Effector memory CD8-positive, alpha-beta T cell (primary cell): ENCODE measurements at regions not wholly inside any gene's neighbourhood (a gene's known extent, or its start where the extent isn't known, plus 50 kb on each side); places are given as distances from the start of the nearest gene placed in this dataset.

ENCODE experiments used
- ATAC-seq: fragments of 150-1000 bp; cut with Tn5 transposase; replicated peaks from 2 replicates; pipeline ENCODE4 v1.10.0; 2021; ENCODE audit warnings: mild to moderate bottlenecking, moderate library complexity
- DNase-seq, 3 experiments: peaks; one replicate each; pipeline ENCODE4 v3.0.0; 2021
- H3K27ac Mint-ChIP-seq, 2 donors: one replicate each; pipeline ENCODE4 v1.8.0; 2022; ENCODE audit warnings: mild to moderate bottlenecking in 2 of 2, mixed read lengths in 2 of 2, moderate library complexity in 2 of 2
- H3K27me3 Mint-ChIP-seq, 2 donors: one replicate each; pipeline ENCODE4 v1.8.0; 2022; ENCODE audit warnings: mixed read lengths in 2 of 2
- H3K36me3 Mint-ChIP-seq: one replicate; pipeline ENCODE4 v1.8.0; 2022; ENCODE audit warnings: mild to moderate bottlenecking, moderate library complexity, mixed read lengths; ENCODE audit not compliant: insufficient read depth
- H3K4me1 Mint-ChIP-seq, 2 donors: one replicate each; pipeline ENCODE4 v1.8.0; 2022; ENCODE audit warnings: low read depth in 2 of 2, mixed read lengths in 2 of 2
- H3K4me3 Mint-ChIP-seq, 2 donors: one replicate each; pipeline ENCODE4 v1.8.0; 2022; ENCODE audit warnings: mild to moderate bottlenecking in 2 of 2, mixed read lengths in 2 of 2, moderate library complexity in 2 of 2
- H3K9me3 Mint-ChIP-seq, 2 donors: one replicate each; pipeline ENCODE4 v1.8.0; 2022; ENCODE audit warnings: mixed read lengths in 2 of 2

DNA sequence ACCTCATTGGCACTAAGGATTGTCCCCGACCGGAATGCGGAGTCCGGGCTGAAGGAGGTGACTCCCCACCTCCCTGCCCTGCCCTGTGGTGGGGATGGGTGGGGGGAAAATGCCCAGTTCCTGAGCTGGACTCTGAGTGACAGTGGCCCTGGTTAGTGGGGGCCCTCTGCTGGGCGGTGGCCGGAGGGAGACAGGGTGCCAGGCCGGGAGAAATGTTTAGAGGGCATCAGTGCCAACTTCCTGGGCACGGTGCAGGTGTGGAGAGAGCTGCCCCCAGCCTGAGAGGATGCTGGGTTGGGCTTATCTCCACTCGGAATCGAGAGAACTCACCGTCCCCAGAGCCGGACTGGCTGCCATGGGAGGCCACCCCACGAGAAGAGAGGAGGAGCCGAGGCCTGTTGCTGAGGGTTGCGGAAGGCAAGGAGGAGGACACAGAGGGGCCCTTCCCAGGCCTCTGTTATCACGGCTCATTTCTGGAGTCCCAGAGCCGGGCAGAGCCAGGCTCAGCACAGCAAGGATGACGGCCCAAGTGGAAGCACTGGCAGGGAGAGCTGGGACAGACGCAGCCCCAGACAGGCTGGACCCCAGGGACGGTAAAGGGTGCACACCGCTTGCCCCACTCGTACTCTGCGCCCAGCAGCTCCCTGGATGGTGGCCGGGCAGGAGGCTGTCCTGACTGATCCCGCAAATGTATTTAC lies 156.7 kb downstream of the KIF26A start:
- DNase-seq (no peak), ATAC-seq (no peak)
- H3K27me3 Mint-ChIP-seq: peaks cover 5 to 36% of the 10 kb centered on the region in 2 donors
- H3K9me3 Mint-ChIP-seq: no peaks in the 10 kb centered on the region
- H3K36me3 Mint-ChIP-seq: peaks cover 2% of the 10 kb centered on the region
- H3K4me3 Mint-ChIP-seq: no peak overlapping the region
- peak overlapping the region in 1 of 2 donors; percentile 29 for H3K27ac Mint-ChIP-seq
- H3K4me1 Mint-ChIP-seq: no peaks in the 10 kb centered on the region

DNA sequence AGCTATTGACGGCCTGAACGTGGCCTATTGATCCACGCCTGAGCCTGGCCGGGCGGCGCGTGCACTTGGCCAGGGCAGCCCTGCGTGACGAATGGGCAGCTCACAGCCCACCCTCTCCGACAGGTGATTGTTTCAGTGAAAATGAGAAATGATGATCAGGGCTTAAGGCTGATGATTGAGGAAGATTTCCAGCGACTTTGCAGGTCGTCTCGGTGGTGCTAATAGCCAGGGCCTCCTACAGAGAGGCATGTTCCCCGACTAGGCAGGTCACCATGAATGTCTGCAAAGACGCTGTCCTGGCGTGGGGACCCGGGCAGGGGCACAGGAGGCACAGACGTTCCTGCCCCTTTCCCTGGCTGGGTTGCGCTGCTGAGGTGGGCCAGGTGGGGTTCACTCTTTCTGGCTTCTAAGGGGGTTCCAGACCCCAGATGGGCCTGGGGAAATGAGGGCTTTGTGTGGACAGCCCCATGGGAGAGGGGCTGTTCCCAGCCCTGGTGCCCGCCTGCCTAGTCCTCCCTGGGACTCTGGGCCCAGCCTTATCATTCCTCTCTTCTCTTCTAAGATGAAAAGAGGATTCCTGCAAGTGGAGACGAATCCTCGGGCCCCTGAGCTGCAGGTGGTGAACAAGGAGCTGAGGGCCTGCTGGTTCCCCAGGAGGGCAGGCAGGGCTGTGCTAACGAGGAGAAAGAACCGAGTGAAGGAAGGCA lies 157.4 kb downstream of the KIF26A start:
- DNase-seq (no peak), ATAC-seq (no peak)
- Mint-ChIP-seq H3K27ac (no peak overlapping the region), H3K4me1 (no peaks in the 10 kb centered on the region), H3K4me3 (no peak overlapping the region), H3K36me3 (peaks cover 2% of the 10 kb centered on the region), H3K27me3 (peaks cover 5 to 36% of the 10 kb centered on the region in 2 donors), H3K9me3 (no peaks in the 10 kb centered on the region)

DNA sequence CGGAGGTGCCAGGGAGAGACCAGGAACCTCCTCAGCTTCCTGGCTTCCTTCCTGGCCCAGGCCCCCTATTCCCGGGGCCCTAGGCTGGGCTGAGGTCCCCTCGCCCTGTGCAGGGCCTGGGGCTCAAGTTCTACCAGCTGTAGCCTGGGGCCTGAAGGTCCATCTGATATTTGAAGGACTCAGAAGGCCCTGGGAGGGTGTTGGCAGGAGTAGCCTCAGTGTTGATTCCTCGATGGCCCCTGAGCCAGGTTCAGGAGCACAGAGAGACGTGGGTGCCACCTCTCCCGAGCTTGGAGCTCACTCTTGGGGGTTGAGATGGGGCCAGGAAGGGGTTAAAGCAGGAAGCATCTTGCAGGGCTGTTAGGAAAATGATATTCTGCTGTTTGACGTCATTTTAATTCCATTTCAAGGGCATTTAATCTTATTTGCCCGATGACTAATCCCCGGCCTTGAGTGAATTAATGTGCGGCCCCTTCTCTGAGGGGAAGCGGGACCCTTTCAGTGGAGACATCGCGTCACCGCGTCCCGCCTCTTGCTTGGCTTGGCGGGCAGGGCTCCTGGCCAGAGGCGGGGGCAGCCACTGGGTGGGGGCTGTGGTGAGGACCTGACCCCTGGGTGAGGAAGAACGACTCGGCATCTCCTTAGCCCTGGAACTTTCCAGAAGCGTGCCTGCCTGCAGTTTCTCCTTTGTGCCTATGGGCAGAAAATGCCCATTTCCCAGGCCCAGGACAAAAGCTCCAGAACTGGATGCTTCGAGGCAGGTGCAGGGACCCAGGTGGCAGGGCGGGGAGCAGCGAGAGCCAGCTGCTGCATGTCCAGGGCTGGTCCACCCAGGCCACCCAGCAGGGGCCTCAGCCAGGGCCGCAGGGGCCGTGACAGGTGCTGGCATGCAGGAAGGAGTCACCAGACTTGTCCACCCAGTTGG lies 158.3 kb downstream of the KIF26A start:
- Mint-ChIP-seq H3K27ac (no peak overlapping the region), H3K27me3 (peaks cover 5 to 36% of the 10 kb centered on the region in 2 donors), H3K36me3 (peaks cover 2% of the 10 kb centered on the region), H3K4me3 (no peak overlapping the region), H3K9me3 (peaks cover 0 to 2% of the 10 kb centered on the region in 2 donors), H3K4me1 (no peaks in the 10 kb centered on the region)
- ATAC-seq (no peak), DNase-seq (no peak)

DNA sequence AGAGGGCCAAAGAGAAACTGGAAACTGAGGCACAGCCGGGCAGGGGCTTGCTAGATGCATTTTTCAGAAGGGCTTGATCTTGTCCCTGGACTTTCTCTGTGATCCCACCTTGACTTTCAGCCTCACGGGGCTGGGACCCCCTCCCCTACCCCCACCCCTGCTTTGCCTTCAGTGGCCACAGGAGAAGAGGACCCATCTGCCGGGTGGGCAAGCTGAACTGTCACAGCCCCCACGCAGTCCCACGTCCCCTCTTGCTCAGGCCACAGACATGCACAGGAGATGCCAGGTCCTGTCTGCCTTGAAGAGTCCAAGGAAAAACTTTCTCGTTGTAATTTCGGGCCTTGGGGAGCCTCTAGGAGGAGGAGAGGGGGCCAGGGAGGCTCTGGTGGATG lies 158.9 kb downstream of the KIF26A start:
- Mint-ChIP-seq H3K36me3 (peaks cover 2% of the 10 kb centered on the region), H3K4me1 (no peaks in the 10 kb centered on the region), H3K9me3 (peaks cover 0 to 2% of the 10 kb centered on the region in 2 donors), H3K27ac (no peak overlapping the region), H3K4me3 (no peak overlapping the region), H3K27me3 (peaks cover 5 to 36% of the 10 kb centered on the region in 2 donors)
- ATAC-seq: no peak
- no peak for DNase-seq

DNA sequence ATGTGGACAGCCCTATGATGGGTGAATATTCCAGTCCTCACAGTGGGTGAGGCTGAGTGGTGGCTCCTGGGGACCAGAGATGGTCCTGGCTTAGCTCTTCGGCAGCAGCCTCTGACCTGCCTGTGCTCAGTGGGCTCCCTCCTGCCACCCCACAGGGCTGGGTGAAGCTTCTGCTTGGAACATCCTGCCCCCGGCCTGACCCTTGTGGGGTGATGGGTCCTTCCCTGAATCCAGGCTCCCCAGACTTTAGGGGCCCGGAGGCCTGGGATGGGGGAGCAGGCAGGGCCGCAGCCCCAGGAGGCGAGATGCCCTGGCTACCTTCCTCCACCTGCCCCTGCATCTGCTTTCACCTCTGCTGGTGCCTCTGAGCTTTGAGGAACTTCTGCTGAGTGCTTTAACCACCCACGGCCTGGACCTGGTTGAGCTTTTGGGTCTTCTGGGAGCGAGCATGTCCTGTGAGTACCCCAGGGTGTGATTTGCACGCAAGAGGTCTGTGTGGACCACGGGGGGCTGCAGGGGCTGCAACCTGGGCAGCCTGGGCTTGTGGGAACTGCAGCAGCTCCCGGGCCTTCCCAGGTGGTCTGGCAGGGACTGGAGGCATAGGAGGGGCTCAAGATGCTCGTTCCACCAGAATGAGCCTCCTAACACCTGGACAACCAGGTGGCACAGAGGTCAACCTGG lies 159.5 kb downstream of the KIF26A start:
- no peak overlapping the region for H3K27ac Mint-ChIP-seq
- no peak for DNase-seq

DNA sequence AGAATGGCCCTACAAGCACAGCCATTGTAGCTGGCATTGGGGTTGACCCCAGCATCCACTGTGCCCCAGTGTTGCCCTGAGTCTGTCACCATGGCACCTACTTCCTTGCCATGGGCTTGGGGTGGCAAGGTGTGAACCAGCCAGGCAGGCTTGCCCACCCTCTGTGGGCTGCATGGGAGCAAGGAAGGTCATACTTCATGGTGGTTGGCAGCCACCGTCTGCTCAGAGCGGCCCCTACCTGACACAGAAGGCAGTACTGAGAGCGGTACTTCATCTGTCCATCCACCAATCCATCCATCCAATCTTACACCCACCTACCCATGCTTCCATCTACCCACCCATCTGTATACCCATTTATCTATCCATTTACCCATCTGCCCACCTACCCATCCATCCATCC lies 160.1 kb downstream of the KIF26A start:
- no peak for ATAC-seq
- DNase-seq: no peak
- Mint-ChIP-seq H3K9me3 (peaks cover 0 to 2% of the 10 kb centered on the region in 2 donors), H3K4me3 (no peak overlapping the region), H3K27me3 (peaks cover 5 to 31% of the 10 kb centered on the region in 2 donors), H3K27ac (no peak overlapping the region), H3K4me1 (no peaks in the 10 kb centered on the region), H3K36me3 (peaks cover 4% of the 10 kb centered on the region)

More for the DNA sequence above, 159.5 kb downstream of the KIF26A start:
- Mint-ChIP-seq H3K27me3 (peaks cover 5 to 36% of the 10 kb centered on the region in 2 donors), H3K9me3 (peaks cover 0 to 2% of the 10 kb centered on the region in 2 donors), H3K4me3 (no peak overlapping the region), H3K36me3 (peaks cover 2% of the 10 kb centered on the region), H3K4me1 (no peaks in the 10 kb centered on the region)
- no peak for ATAC-seq

DNA sequence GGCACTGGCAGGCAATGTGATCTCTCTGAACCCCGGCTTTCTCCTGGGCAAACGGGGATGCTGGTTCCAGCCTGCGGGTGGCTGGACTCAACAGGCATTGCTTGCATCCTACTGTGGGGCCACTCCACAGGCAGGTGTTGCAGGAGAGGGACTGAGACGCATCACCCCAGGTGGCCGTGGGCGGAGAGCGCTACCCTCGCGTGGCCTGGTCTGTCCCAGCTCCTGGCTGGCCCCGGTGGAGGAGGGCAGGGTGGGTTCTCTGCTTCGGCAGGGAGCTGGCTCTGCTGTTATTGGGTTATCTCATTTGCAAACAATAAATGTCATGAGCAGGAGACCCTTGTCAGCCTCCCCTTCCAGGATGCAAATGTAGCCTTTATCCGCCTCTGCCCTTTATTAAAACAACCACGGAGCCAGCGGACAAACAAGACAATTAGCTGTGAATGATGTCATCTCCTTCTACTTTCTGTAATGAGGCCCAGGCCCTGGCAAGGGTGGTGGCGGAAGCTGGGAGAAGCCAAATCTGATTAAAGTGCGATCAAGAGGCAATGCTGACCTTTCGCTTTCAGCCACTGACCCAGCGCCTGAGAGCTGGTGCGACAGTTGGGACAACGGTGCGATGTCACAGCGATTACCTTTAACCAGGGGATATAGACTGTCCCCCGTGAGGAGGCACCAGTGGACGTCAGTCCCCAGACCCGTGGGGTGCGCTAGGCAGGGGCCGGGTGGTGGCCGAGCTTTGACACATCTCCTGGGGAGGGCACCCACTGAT lies 161.8 kb downstream of the KIF26A start:
- peaks cover 5% of the 10 kb centered on the region for H3K36me3 Mint-ChIP-seq
- no peak for ATAC-seq
- no peaks in the 10 kb centered on the region for H3K4me1 Mint-ChIP-seq
- peaks cover 0 to 21% of the 10 kb centered on the region in 2 donors for H3K27me3 Mint-ChIP-seq
- H3K9me3 Mint-ChIP-seq: peaks cover 0 to 2% of the 10 kb centered on the region in 2 donors
- DNase-seq: no peak
- no peak overlapping the region for H3K4me3 Mint-ChIP-seq
- H3K27ac Mint-ChIP-seq: no peak overlapping the region

DNA sequence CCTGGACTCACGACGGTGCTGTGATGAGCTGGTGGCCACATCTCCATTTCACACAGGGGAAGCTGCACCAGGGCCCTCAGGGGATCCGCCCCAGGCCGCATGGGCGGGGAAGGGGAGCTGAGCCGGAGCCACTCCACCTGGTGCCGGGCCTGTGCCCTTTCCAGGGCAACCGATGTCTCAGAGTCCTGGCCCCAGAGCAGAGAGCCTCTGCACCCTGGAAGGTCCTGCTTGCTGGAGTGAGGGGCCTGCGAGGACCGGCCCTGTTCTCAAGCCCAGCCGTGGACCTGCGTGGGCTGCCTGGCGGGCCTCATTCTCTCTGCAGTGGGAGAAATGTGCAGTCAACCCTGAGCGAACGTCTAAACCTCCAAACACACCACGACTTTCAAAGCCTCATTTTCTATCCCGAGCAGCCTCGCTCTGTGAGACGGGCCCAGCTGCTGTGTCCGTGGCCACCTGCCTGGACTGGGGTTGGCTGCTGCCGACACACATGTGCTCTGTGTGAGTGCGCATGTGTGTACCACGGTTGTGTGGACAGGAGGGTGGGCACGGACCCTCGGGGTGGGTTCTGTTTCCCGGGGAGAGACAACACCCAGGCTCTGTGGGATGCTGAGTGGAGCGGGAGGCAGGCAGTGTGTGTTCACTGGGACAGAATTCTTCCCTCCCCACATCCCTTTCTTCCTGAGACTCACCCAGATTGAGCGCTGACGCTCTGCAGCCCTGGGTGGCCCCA lies 163.5 kb downstream of the KIF26A start:
- DNase-seq: no peak
- Mint-ChIP-seq H3K4me3 (no peak overlapping the region), H3K27ac (peak overlapping the region; percentile 59 to 86), H3K27me3 (peaks cover 0 to 15% of the 10 kb centered on the region in 2 donors), H3K36me3 (peaks cover 3% of the 10 kb centered on the region), H3K4me1 (no peaks in the 10 kb centered on the region), H3K9me3 (peaks cover 0 to 2% of the 10 kb centered on the region in 2 donors)
- no peak for ATAC-seq

DNA sequence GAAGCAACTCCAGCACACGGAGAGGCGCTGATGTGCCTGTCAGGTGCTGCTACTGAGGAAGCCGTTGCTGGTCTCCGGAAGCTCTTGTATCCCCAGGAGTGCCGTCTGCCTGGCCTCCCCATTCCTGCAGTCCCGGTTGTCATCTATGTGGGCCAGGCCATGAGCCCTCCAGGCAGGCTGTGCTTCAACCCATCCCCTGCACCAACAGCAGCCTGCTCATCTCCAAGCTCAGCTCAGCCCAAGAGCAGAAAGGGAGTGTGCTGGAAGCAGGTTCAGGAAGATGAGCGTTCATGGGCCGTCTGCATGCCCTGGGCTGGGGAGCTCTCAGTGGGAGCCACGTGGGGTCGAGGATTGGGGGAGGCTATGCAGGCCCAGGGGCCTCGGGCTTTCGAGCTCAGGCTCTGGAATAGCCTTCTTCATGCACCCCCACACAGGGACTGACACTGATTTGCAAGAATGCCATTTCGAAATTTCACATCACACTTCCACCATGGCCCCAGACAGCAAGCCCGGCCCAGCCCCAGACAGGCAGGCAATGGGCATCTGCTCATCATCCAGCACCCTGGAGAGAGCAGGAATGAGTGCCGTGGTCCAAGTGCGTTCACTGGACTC lies 164.5 kb downstream of the KIF26A start:
- ATAC-seq: no peak
- Mint-ChIP-seq H3K27ac (no peak overlapping the region), H3K4me1 (no peaks in the 10 kb centered on the region), H3K36me3 (peaks cover 3% of the 10 kb centered on the region), H3K9me3 (peaks cover 0 to 2% of the 10 kb centered on the region in 2 donors), H3K27me3 (peaks cover 0 to 16% of the 10 kb centered on the region in 2 donors), H3K4me3 (no peak overlapping the region)
- no peak for DNase-seq

DNA sequence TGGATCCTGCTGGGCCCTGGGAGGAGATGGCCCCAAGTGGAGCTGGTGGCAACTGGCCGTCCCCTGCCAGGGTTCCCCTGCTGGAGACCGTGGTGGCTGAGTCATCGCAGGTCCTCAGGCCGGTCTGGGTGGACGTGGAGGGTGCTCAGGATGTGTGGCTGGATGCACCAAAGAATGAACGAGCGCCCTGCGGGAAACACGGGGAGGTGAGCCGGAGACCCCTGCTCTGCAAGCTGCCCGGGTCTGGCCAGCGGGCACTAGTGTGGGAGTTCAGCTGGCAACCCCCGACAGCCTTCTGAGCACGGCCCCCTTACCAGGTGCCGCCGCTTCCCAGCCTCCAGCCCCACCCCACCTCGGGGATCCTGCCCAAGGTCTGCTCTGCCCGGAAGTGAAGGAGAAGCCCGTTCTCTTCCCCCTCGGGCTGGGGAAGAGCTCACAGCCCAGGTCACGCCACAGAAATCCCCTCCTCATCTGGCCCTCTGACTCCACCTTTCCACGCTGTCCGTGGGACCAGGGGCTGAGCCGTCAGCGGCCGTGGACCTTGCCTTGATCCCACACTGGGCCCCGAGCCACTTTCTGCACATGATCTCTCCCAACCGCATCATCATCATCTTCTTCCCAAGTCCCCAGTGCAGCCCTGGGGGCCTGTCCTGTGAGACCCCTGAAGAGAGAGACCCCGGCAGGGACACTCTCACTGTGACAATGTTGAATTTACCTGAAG lies 165.5 kb downstream of the KIF26A start:
- Mint-ChIP-seq H3K4me1 (no peaks in the 10 kb centered on the region), H3K36me3 (peaks cover 3% of the 10 kb centered on the region), H3K27ac (no peak overlapping the region), H3K4me3 (no peak overlapping the region), H3K27me3 (peaks cover 0 to 16% of the 10 kb centered on the region in 2 donors), H3K9me3 (peaks cover 0 to 2% of the 10 kb centered on the region in 2 donors)
- ATAC-seq: no peak
- DNase-seq: no peak
